AG08396 (cell line): ENCODE measurements at regions not wholly inside any gene's neighbourhood (a gene's known extent, or its start where the extent isn't known, plus 50 kb on each side); places are given as distances from the start of the nearest gene placed in this dataset.
A peak's percentile ranks its signal among the peaks of the same experiment; 100 is the strongest.
"Not testable (repeated sequence)": the region's sequence is repeated elsewhere in the genome, so short reads cannot be mapped to it uniquely, and the experiment has no call there.

Experiments
- DNase-seq: peaks from one replicate; pipeline ENCODE4 v3.0.0; 2012; ENCODE audit warnings: low spot score, mixed read lengths

DNA sequence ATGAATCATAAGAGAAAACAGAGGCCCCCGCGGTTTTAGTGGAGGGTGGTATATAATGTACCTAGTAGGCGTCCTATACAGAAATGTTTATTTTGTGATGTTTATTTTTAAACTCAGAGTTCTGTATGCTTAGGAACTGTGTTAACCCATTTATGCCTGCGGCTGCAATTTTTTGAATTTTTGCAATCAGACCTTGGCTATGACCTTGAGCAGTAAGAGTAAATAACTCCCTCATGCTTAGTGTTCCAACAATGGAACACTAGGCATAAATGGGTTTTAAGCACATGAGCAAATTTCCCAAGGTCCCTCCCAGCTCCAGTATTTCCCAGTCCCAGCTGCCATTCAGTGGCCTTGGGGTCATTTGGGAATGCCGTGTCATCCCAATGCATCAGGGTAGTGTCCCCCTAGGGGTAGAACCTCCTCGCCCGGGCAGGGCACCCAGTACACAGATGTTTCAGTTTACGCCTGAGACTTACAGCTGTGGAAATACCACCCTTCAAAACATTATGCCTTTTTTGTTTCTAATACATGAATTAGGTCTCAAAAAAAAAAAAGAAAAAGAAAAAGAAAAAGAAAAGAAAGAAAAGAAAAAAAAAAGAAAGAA is 605.8 kb upstream of the CDH11 start:
- DNase-seq = no peak

- no peak for DNase-seq
Observed at GRCh38 chr16:65725156-65725845, 603.4 kb upstream of the CDH11 start.

DNA sequence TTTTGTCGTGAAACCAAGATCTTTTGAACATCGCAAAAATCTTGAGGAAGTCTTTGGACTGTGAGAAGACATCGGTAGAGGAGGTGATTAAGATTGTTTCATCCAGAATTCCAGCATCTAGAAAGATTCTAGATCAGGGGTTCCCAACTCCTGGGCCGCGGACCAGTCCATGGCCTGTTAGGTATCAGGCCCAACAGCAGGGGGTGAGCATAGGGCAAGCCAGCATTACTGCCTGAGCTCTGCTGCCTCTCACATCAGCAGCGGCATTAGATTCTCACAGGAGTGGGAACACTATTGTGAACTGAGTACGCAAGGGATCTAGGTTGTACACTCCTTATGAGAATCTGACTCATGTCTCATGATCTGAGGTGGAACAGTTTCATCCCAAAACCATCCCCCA is 600.6 kb upstream of the CDH11 start:
- DNase-seq = no peak

DNA sequence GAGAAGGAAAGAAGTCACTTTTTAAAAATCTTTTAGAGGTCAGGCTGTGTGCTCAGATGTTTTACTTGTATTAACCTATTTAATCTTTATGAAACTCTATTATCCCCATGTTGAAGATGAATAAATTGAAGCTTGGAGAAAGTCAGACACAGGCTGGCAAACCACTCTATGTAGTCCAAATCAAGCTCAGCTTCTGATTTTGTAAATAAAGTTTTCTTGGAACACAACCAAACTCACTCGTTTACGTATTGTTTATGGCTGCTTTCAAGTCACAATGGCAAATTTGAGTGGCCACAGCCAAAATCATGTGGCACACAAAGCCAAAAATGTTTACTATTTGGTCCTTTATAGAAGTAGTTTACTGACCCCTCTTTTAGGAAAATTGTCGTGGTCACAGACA is 596.0 kb upstream of the CDH11 start:
- no peak for DNase-seq

DNA sequence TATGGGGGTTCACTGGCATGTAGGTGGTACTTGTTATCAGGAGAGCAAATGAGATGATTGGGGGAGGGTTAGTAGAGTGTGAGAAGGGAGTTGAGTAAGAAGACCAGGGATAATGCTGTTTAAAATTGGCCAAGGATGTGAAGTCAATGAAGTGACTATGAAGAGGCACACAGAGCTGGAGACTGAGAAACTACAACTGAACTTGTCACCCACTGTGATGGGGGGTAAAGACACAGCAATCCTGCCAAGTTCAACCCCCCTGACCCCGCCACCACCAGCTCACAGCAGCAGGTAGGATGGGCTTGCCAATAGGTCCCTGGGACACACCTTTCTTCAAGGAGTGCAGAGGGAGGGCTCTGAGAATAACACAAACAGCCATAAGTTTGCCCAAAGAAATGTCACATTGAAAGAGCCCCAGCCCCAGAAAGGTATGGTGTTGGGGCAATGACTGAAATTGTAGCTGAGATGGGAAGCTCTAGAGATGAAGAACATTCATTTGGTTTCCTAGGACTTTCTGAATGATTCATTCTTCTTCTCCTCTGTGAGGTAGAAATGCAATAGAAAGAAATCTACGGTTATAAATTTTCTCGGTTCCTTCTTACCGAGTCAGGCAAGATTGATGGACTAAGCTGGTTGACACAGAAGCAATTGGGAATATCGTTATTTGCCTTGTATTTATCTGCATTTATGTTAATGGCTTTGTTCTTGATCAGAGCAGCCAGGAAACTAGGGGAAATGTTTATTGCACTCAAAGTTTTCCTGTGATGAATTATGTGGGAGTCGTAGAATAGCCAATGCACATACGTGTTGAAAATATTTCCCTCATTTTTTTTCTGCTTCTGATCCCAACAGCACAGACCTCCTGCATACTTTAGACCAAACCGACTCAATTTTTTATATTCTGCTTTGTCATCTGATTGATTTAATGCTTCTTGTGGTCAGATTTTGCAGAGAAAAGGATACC is 595.2 kb upstream of the CDH11 start:
- no peak for DNase-seq

DNA sequence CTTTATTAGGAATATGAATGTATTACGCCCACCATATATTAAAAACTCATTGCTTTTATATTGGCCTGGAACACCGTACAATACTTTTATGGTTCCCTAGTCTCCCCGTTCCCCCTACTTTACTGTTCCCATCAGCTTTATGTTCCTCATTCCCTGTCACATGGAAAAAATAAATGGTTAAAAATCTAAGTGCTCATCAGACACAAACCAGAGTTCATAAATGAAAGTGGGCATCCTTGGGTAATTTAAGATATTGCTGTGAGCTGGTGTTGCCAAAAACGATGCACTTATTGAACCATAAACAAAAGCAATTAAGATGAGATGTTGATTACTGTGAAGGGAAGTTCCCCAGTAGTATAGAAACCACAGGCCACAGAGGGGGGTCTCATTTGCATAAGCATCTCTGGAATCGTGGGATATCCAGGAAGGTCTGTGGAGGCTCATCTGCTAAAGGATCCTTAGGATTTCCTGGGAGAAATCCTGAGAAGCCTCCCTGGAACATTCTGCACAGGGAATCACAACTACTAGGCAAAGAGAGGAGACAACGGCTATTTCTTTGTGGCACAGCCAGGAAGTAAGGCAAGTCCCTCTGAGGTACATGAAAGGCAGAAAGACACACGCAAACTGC is 591.4 kb upstream of the CDH11 start:
- no peak for DNase-seq

DNA sequence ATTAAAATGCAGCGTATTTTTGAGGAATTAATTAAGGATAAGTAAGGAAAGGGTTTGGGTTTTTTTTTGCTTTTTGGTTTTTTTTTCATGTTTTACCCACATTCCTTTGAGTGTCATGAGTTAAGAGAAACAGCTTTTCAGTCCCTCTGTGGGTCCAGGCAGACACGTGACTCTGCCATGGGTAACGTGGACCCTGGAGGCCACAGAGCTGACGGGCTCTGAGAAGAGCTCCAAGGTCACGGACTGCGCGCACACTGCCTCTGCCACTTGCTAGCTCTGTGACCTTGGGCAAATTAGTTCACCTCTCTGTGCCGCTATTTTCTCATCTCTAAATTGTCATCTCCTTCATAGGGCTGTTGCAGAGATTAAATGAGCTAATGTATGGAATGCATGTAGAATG is 588.2 kb upstream of the CDH11 start:
- DNase-seq = no peak

DNA sequence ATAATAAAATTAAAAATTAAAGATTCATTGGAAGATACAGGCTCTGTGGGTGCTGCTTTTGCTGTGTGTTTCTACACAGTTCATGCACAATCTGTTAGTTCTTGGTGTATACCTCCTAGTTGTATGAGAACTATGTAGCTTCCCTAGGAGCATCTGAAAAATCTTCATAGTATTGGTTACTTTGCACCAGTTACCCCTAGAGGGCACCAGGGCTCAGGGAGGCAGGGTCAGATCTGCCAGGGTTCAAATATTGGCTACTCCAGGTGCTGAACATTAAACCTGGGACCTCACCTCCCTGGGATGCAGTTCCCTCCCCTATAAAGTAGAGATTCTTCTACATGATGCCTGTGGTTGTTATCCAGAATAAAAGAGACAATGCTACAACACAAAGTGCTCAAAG is 583.0 kb upstream of the CDH11 start:
- DNase-seq = no peak

DNA sequence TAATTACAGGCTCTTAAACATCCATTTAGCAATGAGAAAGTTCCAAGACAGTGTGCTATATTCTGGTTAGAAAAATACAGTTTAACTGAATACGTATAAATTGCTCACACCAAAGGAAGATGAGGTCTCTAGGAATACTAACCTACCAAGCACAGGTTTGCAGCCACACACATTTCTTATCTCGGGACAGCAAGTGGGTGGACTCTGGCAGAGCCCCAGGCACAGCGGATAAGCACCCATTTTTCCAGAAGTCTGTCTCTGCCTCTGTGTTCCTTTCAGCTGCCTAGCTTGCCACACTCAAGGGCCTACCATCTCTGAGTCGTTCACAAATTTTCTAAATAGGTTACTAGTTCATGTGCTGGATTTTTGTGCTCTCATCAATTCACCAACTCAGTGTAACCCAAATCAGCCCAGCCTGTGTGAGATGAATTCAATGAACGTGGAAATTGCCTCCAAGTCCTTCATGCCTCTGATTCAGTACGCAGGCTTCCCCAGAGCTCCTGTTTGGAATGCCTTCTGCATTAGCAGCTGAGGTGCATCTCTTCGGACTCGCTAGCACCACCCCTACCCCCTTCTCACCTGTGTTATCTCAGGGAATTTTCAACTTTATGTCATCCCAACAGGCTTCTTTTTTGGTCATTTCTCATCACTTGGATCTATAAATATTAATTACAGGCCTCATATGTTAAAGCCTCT is 581.0 kb upstream of the CDH11 start:
- DNase-seq = no peak

- DNase-seq = no peak
Observed at GRCh38 chr16:65700596-65700995, 578.7 kb upstream of the CDH11 start.

DNA sequence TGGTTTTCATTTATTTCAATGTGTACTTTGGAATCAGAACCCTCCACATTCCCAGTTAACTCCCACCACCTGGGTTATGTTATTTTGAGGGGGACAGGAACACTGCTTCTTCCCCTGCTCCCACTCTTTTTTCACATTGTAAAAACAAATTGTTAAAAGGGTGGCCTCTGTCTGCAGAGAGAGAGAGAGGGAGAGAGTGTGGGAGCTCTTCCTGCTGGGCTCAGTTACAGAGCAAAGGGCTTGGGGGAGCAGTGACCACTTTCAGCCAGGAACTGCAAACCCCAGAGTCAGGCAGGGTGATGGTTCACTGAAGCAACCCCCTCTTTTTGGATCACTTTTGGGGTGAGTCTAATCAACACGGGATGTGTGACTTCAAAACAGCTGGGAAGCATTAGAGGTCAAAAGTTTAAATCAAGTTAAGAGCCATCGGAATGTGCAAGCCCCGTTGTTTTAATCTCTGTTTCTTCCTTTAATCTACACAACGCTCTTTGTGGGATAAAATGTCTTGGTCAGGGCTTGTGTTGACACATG is 577.0 kb upstream of the CDH11 start:
- DNase-seq = no peak

GRCh38 chr16:65697521-65697920 is 575.7 kb upstream of the CDH11 start:
- DNase-seq = no peak

DNA sequence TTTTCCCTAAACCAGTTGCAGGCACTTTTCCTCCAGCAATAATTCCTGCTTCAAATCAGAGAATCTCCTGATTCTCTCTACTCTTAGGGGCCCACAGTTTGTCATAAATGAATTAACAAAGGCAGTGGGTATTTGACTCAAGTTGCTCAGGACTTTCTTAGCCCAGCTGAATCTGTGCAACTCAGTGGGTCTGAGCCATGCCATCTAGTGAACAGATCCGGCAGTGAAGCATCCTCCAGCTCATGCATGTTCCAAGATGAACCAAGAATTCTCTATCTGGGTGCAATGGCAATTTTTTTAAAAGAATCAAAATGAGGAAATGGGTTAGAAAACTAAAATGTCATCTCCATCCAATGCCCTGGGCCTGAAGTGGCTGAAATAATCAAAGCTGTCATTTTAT is 575.2 kb upstream of the CDH11 start:
- DNase-seq = no peak

DNA sequence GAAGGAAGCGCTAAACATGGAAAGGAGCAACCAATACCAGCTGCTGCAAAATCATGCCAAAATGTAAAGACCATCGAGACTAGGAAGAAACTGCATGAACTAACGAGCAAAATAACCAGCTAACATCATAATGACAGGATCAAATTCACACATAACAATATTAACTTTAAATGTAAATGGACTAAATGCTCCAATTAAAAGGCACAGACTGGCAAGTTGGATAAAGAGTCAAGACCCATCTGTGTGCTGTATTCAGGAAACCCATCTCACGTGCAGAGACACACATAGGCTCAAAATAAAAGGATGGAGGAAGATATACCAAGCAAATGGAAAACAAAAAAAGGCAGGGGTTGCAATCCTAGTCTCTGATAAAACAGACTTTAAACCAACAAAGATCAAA is 570.0 kb upstream of the CDH11 start:
- DNase-seq = not testable (repeated sequence)

DNA sequence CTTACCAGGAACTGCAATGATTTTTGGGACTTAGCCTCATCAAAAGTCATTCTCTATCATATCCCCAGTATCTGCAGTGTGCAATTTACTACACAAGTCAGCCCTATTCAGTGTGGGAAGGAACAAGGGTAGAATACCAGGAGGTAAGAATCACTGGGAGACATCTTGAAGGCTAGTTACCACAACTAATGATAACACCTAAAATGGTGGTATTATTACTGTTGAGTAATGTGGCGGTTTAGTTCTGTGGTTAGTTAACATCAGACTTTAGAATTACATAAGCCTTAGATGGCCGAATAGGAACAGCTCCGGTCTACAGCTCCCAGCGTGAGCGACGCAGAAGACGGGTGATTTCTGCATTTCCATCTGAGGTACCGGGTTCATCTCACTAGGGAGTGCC is 567.9 kb upstream of the CDH11 start:
- no peak for DNase-seq

GRCh38 chr16:65688301-65688700 is 566.4 kb upstream of the CDH11 start:
- no peak for DNase-seq

GRCh38 chr16:65684230-65684629 is 562.4 kb upstream of the CDH11 start:
- no peak for DNase-seq

DNA sequence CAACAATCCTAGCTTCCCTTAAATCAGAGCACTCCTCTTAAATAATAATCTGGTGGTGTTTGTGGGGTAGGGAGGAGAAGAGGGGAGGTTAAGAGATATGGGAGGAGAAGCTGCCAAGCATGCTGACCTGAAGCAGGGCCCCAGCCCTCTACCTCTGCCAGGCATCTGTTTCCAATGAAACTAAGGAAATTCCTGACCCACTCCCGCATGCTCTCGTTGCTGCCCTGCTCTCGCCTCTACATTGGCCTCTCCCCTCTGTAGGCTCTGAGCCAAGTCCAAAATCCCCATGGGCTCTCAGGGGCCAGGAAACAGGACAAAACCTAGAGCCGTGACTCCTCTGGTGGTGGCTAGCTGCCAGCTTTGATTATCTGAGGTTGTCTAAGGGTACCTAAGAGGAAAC is 559.5 kb upstream of the CDH11 start:
- no peak for DNase-seq

GRCh38 chr16:65679785-65680184 is 557.9 kb upstream of the CDH11 start:
- no peak for DNase-seq

GRCh38 chr16:65675161-65675560 is 553.3 kb upstream of the CDH11 start:
- no peak for DNase-seq

DNA sequence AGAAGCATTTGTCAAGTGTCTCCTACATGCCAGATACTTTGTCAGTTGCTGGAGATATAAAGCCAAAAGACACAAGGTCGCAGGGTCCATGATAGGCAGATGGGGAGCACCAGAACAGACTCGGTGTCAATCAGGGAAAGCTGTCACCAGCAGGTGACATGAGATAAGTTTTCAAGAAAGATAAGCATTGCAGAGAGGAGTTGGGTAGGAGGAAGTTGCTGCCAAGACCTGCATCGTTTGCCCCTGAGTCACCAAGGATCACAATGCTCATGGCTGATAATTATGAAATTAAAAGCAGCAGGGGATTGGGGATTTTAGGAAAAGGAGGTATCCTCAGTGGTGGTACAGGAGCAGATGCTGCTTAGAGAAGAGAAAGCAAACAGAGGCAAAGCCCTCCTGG is 551.1 kb upstream of the CDH11 start:
- peak; percentile 26 for DNase-seq

GRCh38 chr16:65671071-65671470 is 549.2 kb upstream of the CDH11 start:
- DNase-seq = no peak
